AG10803 (cell line): ENCODE measurements at regions not wholly inside any gene's neighbourhood (a gene's known extent, or its start where the extent isn't known, plus 50 kb on each side); places are given as distances from the start of the nearest gene placed in this dataset.
A peak's percentile ranks its signal among the peaks of the same experiment; 100 is the strongest.
"Not testable (repeated sequence)": the region's sequence is repeated elsewhere in the genome, so short reads cannot be mapped to it uniquely, and the experiment has no call there.

Experiments used
- DNase-seq: peaks from one replicate; pipeline ENCODE4 v3.0.0; 2010; ENCODE audit warnings: low read depth
- H3K4me3 ChIP-seq: 2 replicates; pipeline ENCODE4 v1.5.1; 2011; ENCODE audit warnings: mild to moderate bottlenecking, low read length, control low read depth
- TF ChIP-seq, protein P1 (sequence below): conservative IDR thresholded peaks from 2 replicates; pipeline ENCODE4 v1.5.1; 2011; ENCODE audit warnings: mild to moderate bottlenecking, low read length, control low read depth, inconsistent platforms

DNA sequence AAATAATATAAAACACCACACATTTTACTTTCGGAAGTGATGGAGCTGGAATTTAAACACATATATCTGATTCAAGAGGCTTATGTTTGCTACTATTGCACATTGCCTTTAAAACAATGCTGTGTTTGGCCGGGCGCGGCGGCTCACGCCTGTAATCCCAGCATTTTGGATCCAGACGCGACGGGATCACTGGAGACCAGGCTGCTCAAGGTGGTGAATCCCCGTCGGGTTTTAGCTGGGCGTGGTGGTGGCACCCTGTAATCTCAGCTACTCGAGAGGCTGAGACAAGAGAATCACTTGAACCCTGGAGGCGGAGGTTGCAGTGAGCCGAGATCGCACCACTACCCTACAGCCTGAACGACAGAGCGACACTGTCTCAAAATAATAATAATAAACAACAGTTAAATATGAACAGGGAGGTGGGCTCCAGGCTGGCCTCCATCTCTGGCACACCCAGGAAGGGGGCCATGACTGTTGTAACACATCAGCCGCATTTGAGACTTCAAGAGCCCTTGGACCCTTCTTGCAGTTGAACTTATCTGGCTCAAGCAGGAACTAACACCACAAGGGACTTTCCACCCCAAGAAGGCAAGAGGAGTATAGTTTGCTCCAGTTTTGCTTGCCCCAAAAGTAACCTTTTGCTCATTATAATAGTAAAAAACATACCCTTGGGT, 127.1 kb upstream of the ZNF184 start:
- TF ChIP-seq, protein P1, sequence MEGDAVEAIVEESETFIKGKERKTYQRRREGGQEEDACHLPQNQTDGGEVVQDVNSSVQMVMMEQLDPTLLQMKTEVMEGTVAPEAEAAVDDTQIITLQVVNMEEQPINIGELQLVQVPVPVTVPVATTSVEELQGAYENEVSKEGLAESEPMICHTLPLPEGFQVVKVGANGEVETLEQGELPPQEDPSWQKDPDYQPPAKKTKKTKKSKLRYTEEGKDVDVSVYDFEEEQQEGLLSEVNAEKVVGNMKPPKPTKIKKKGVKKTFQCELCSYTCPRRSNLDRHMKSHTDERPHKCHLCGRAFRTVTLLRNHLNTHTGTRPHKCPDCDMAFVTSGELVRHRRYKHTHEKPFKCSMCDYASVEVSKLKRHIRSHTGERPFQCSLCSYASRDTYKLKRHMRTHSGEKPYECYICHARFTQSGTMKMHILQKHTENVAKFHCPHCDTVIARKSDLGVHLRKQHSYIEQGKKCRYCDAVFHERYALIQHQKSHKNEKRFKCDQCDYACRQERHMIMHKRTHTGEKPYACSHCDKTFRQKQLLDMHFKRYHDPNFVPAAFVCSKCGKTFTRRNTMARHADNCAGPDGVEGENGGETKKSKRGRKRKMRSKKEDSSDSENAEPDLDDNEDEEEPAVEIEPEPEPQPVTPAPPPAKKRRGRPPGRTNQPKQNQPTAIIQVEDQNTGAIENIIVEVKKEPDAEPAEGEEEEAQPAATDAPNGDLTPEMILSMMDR: no peak
- no peak for DNase-seq
- H3K4me3 ChIP-seq: no peak overlapping the region

GRCh38 chr6:27597031-27597567, 124.2 kb upstream of the ZNF184 start:
- DNase-seq, H3K4me3 ChIP-seq: not testable (repeated sequence)

- H3K4me3 ChIP-seq: no peak overlapping the region
Observed at GRCh38 chr6:27593861-27594260, 121.0 kb upstream of the ZNF184 start.

DNA sequence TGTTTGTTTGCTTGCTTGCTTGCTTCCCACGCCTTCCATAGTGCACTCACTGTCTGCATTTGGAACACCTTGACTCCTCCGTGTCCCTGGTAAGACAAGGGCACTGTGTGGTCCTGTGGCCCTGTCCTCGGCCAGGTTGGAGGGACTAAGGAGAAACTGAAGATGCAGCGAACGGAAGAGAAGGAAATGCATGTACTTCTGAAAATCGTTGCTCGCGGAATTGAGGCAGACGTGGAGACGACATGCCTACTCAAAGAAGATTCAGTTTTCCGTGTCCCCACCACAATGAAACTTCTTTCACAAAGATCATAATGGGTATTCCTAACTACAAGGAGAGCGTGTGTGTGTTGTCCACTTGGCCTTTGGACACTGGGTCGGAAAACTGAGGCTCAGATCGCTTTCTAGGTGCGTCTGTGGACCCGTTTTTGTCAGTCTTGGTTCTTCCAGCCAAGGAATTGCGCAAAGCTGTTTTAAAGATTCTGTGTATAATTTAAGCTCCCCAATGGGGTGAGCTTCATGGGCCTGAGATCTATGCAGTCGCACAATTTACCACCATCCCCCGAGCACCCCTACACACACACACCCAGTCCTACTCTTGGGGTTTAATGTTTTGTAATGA, 120.4 kb upstream of the ZNF184 start:
- TF ChIP-seq, protein P1: no peak
- peak overlapping the region; percentile 29 for H3K4me3 ChIP-seq
- no peak for DNase-seq

More at GRCh38 chr6:27593861-27594260, 121.0 kb upstream of the ZNF184 start:
- no peak for DNase-seq
- TF ChIP-seq, protein P1: no peak

GRCh38 chr6:27592481-27593199, 119.7 kb upstream of the ZNF184 start:
- H3K4me3 ChIP-seq: peak overlapping the region; percentile 29
- TF ChIP-seq, protein P1: no peak
- peak; percentile 84 for DNase-seq

GRCh38 chr6:27591699-27592480, 119.0 kb upstream of the ZNF184 start:
- H3K4me3 ChIP-seq: peak overlapping the region; percentile 29
- DNase-seq: no peak
- TF ChIP-seq, protein P1: no peak

GRCh38 chr6:27585316-27585715, 112.4 kb upstream of the ZNF184 start:
- H3K4me3 ChIP-seq, DNase-seq: not testable (repeated sequence)
